PC-3 (cell line): ENCODE measurements at regions not wholly inside any gene's neighbourhood (a gene's known extent, or its start where the extent isn't known, plus 50 kb on each side); places are given as distances from the start of the nearest gene placed in this dataset.

Experiments
- EZH2 ChIP-seq: fragments of 300-600 bp; sonication (generic); IDR thresholded peaks from one replicate; pipeline ENCODE4 v1.6.1; 2017; ENCODE audit warnings: antibody characterized with exemption, mild to moderate bottlenecking, low read length; ENCODE audit not compliant: unreplicated experiment
- EZH2phosphoT487 ChIP-seq: fragments of 300-600 bp; sonication (generic); IDR thresholded peaks from 2 replicates; pipeline ENCODE4 v1.6.1; 2018; ENCODE audit warnings: mild to moderate bottlenecking, antibody characterized with exemption, low read length, borderline replicate concordance
- TF ChIP-seq, protein P1 (sequence below): fragments of 300-600 bp; sonication (generic); conservative IDR thresholded peaks from 2 replicates; pipeline ENCODE4 v1.5.1; 2017; ENCODE audit warnings: antibody characterized with exemption, low read depth, mild to moderate bottlenecking, low read length

GRCh38 chr3:24033818-24034217 is 88.7 kb downstream of the NR1D2 start:
- TF ChIP-seq, protein P1, sequence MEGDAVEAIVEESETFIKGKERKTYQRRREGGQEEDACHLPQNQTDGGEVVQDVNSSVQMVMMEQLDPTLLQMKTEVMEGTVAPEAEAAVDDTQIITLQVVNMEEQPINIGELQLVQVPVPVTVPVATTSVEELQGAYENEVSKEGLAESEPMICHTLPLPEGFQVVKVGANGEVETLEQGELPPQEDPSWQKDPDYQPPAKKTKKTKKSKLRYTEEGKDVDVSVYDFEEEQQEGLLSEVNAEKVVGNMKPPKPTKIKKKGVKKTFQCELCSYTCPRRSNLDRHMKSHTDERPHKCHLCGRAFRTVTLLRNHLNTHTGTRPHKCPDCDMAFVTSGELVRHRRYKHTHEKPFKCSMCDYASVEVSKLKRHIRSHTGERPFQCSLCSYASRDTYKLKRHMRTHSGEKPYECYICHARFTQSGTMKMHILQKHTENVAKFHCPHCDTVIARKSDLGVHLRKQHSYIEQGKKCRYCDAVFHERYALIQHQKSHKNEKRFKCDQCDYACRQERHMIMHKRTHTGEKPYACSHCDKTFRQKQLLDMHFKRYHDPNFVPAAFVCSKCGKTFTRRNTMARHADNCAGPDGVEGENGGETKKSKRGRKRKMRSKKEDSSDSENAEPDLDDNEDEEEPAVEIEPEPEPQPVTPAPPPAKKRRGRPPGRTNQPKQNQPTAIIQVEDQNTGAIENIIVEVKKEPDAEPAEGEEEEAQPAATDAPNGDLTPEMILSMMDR: no peak
- TF ChIP-seq EZH2 (no peak), EZH2phosphoT487 (no peak)
